Jurkat, Clone E6-1 (cell line): ENCODE measurements at regions not wholly inside any gene's neighbourhood (a gene's known extent, or its start where the extent isn't known, plus 50 kb on each side); places are given as distances from the start of the nearest gene placed in this dataset.

Experiments used
- DNase-seq: peaks from one replicate; pipeline ENCODE4 v3.0.0-alpha.2; 2011; ENCODE audit warnings: low read depth, low spot score
- H3K4me3 ChIP-seq: 2 replicates; pipeline ENCODE4 v1.5.1; 2011; ENCODE audit warnings: mild to moderate bottlenecking, low read length, control low read depth, moderate library complexity

DNA sequence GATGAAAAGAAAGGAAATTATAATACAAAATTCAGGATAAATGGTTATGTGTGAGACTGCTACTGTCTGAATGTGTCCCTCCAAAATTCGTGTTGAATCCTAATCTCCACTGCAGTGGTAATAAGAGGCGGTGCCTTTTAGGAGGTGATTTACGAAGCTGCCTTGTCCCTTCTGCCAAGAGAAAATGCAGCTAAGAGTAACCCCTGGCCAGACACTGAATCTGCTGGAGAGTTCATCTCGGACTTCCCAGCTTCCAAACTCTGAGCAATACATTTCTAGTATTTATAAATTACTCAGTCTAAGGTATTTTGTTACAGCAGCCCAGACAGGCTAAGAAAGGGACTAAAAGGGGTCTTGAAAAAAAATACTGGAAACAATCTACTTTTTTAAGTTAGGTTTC, 152.6 kb downstream of the KLF12 start:
- no peak for DNase-seq

GRCh38 chr13:73975767-73976166, 158.4 kb downstream of the KLF12 start:
- no peak overlapping the region for H3K4me3 ChIP-seq
- DNase-seq: no peak

More for the DNA sequence above, 152.6 kb downstream of the KLF12 start:
- no peak overlapping the region for H3K4me3 ChIP-seq

GRCh38 chr13:73974051-73974450, 160.2 kb downstream of the KLF12 start:
- no peak overlapping the region for H3K4me3 ChIP-seq
- no peak for DNase-seq

DNA sequence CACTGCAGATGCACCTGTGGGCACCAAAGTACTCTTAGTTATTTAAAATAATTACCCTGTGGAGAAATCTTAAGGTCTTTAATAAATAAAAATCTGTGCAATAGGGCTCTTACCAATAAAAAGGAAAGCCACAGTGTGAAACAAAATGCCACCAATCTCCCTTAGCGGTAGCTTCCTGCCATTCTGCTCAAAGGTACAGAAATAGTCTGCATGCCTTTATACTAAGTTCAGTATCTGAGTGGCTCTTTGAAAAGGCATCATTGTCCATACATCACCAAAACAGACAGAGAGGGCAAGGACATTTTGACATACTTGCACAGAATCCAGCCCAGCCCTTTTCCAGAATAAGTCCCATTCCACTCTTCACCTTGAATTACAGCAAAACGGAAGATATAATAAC, 161.0 kb downstream of the KLF12 start:
- DNase-seq: no peak
- no peak overlapping the region for H3K4me3 ChIP-seq

- H3K4me3 ChIP-seq: no peak overlapping the region
- no peak for DNase-seq
These were observed 161.7 kb downstream of the KLF12 start for GRCh38 chr13:73972545-73972944.

DNA sequence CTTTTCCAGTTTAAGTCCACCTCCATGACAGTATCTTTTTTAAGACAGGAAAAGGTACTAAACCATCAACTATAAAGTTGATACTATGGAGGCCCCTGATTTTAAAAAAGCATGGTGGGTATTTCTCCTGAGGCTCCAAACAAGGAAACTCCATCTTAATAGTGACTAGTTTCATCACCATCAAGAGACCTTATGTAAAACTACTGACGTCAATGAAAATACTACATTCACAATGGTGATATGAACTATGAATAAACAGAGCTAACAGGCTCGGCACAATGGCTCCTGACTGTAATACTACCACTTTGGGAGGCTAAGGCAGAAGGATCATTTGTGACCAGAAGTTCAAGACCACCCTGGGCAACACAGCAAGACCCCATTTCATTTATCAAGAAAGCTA, 162.7 kb downstream of the KLF12 start:
- H3K4me3 ChIP-seq: no peak overlapping the region
- no peak for DNase-seq

DNA sequence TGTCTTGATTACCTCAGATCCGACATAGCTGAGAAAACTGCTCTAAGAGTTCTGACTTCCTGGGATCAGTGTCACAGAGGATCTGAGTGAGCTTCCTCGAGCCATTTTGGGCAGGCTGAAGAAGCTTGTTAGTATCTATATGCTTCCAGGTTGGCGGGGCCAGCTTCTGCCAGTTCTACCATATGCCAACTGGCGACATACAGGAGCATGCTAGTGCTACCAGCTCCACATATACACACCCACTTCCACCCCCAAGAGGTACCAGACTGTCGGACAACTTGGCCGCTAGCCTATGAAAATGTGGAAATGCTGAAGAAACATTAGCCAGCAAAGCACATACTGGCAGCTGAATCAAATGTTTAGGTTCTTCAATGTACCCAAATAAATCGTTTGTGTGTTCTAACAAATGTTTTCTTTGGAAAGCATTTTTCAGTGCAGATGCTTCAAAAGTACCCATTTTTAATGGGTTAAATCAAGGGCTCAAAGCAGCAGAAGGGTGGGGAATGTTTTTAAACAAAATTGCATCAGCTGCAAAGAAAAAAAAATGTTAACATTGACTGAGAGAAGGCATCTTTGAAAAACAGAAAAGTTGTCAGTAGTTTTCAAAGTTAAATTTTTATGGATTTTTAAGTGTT, 163.7 kb downstream of the KLF12 start:
- no peak for DNase-seq
- H3K4me3 ChIP-seq: no peak overlapping the region

DNA sequence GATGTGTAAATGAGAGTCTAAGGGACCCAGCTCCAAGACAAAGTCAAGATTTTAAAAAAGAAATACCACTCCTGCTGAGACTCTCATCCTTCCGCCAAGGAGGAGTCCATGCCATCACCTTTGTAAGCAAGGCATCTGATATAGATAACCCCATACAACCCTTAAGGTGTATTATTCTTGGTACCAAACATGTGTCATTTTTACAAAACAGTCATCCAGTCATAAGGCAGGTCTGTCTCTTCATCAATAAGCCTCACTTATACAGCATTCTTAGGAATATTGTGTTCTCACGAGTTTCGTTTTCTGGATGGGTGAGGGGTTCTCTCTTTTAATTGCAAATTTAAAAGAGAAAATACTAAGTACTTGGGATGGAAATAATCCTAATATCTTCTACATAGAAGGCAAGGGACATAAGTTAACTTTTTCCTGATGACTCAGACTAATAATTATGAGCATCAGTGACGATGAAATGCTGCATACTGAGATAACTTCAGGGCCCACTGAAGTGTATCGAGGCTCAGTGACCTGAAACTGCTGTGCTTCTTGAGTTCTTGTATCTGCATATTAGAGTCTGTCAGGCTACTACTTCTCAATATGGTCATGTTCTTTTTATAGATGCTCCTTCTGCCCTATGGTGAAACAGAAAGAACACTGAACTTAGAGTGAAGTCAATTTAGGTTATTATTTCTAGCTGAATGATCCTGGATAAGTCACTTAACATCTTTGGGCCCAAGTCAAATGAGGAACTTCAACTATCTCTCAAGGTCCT, 166.6 kb downstream of the KLF12 start:
- DNase-seq: no peak

GRCh38 chr13:73966331-73966730, 167.9 kb downstream of the KLF12 start:
- DNase-seq: no peak
- H3K4me3 ChIP-seq: no peak overlapping the region

More for the DNA sequence above, 166.6 kb downstream of the KLF12 start:
- no peak overlapping the region for H3K4me3 ChIP-seq

- H3K4me3 ChIP-seq: no peak overlapping the region
- DNase-seq: no peak
These were observed 171.9 kb downstream of the KLF12 start for GRCh38 chr13:73962284-73962683.

GRCh38 chr13:73961181-73961580, 173.0 kb downstream of the KLF12 start:
- no peak overlapping the region for H3K4me3 ChIP-seq
- no peak for DNase-seq

GRCh38 chr13:73960474-73960873, 173.7 kb downstream of the KLF12 start:
- no peak for DNase-seq
- no peak overlapping the region for H3K4me3 ChIP-seq

DNA sequence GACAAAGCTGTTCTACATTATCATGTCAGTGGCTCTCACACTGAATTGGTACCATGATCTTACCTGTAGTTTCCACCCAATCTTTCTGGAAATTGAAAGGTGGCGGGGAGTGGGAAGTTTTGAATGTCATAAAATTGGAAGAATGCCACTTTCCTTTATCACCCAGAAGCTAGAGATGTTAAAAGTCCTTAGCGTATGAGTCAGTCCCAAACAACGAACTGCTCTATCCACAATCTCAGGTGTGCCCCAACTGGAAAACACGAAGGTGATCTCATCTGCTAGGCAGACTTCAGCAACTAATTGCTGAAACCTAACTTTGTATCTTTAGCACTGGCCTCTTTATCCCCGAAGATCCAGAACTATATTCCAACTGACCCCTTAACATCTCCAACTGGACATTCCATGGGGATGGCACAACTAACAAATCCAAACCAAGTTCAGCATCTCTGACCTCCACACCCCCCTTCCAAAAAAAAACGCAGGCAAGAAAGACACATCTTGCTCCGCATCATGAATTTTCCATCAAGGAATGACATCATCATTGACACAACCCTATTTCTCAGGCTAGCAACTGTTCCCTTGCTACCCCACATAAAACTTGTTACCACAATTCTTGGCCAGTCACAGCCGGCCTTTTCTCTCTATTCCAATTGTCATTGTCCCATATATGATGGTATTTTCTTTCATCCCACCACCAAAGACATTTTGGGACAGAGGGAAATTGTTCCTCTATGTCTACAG, 175.4 kb downstream of the KLF12 start:
- no peak for DNase-seq
- no peak overlapping the region for H3K4me3 ChIP-seq

DNA sequence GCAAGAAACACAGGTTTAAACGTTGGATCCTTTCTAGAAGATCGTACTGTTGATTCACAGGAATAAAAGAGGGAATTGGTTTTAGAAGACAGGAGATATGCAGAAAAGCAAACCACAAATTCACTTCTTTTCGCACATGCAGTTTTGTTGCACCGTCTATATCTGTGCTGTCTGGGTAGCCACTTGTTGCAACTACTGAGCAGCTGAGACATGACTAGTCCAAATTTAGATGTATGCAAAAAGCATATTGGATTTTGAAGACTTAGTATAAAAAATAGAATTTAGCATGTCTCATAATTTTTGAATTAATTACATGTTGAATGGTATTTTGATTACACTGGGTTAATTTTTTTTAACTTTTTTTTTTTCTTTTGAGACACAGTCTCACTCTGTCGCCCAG, 176.3 kb downstream of the KLF12 start:
- DNase-seq: no peak
- no peak overlapping the region for H3K4me3 ChIP-seq

DNA sequence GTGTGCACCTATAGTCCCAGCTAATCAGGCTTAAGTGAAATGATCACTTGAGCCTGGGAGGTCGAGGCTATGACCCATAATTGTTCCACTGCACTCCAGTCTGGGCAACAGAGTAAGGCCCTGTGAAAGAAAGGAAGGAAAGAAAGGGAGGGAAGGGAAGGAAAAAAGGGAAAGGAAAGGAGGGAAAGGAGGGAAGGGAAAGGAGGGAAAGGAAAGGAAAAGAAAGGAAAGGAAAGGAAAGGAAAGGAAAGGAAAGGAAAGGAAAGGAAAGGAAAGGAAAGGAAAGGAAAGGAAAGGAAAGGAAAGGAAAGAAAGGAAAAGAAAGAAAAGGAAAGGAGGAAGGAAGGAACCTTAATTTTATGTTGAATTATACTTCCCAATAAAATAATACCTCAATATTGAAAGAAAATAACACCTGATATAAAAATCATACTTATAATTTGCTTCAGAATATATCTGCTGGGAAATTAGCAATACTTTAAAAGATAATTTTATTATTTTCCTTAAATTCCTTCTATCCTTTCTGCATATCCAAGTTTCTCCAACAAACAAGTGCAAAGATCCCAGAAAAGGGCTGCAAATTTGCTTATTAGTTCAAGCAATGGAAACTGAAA, 177.3 kb downstream of the KLF12 start:
- no peak for DNase-seq
- no peak overlapping the region for H3K4me3 ChIP-seq

GRCh38 chr13:73955977-73956500, 178.2 kb downstream of the KLF12 start:
- no peak for DNase-seq
- H3K4me3 ChIP-seq: no peak overlapping the region

DNA sequence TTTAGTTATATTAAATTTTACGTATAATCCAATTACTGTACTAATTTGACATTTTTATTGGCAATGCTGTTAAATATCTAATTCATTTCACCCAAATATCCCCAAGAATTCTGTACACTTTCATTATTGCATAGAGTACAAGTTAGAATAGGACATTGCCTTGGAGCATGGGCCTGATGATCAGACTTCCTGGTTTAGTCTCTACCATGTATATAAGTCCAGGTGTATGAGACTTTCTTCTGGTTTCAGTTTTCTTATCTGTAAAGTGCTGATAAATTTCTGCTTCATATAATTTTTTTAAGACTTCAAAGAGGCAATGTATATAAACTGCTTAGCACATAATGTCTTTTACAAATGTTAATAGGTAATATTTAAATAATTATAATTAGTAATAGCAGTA, 179.4 kb downstream of the KLF12 start:
- H3K4me3 ChIP-seq: no peak overlapping the region
- peak; percentile 27 for DNase-seq

DNA sequence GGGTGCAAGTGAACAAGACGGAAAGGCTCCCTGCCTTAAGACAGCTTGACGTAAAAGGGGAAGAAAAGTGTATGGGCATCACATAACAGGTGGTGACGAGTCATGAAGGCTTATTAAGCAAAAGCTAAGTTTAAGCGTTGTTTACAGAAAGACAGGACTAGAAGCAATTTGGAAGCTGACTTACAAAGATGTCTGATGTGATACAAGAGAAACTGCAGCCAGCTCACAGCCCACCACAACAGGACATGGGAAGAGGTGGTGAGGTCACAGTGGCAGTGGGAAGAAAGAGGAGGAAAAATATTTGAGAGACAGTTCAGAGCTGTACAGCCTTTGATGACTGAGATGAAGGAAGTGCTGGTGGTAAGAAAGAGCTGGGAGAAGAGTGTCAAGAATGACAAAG, 181.6 kb downstream of the KLF12 start:
- DNase-seq: peak; percentile 23
- H3K4me3 ChIP-seq: no peak overlapping the region

- H3K4me3 ChIP-seq: no peak overlapping the region
- DNase-seq: no peak
These were observed 185.2 kb downstream of the KLF12 start for GRCh38 chr13:73948848-73949529.
